GM18858 (cell line): ENCODE measurements at regions not wholly inside any gene's neighbourhood (a gene's known extent, or its start where the extent isn't known, plus 50 kb on each side); places are given as distances from the start of the nearest gene placed in this dataset.
"Not testable (repeated sequence)": the region's sequence is repeated elsewhere in the genome, so short reads cannot be mapped to it uniquely, and the experiment has no call there.

Experiments used
- ATAC-seq: cut with Tn5 transposase; IDR thresholded peaks from one replicate; pipeline ENCODE4 v1.9.1; 2021; ENCODE audit not compliant: unreplicated experiment

DNA sequence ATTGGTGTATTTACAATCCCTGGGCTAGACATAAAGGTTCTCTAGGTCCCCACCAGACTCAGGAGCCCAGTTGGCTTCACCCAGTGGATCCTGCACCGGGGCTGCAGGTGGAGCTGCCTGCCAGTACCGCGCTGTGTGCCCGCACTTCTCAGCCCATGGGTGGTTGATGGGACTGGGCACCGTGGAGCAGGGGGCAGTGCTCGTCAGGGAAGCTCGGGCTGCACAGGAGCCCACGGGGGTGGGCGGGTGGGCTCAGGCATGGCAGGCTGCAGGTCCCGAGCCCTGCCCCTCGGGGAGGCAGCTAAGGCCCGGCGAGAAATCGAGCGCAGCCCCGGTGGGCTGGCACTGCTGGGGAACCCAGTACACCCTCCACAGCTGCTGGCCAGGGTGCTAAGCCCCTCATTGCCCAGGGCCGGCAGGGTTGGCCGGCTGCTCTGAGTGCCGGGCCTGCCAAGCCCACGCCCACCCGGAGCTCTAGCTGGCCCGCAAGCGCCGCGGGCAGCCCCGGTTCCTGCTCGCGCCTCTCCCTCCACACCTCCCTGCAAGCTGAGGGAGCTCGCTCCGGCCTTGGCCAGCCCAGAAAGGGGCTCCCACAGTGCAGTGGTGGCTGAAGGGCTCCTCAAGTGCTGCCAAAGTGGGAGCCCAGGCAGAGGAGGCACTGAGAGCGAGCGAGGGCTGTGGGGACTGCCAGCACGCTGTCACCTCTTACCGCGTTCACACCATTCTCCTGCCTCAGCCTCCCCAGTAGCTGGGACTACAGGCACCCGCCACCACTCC lies 353.5 kb upstream of the HS6ST1 start:
- not testable (repeated sequence) for ATAC-seq

GRCh38 chr2:128679680-128680079 lies 361.0 kb upstream of the HS6ST1 start:
- ATAC-seq, result not testable (repeated sequence)

DNA sequence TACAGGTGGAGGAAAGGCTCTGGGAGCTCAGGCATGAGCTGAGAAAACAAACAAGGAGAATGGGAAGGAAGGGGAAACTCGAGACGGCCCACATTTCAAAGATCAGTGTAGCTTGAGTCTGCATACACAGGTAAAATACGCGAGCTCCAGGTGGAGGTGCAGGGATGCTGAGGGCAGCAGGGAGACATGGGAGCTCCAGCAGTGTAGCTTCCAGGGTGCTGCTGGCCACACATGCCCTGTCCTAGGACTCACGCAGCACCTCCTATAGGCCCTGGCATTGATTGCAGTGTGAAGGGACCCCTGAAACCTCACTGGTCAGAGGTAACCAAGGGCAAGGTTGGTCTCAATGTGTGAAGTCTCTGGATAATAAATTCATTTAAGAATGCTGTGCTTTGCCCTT lies 362.8 kb upstream of the HS6ST1 start:
- ATAC-seq, result no peak

DNA sequence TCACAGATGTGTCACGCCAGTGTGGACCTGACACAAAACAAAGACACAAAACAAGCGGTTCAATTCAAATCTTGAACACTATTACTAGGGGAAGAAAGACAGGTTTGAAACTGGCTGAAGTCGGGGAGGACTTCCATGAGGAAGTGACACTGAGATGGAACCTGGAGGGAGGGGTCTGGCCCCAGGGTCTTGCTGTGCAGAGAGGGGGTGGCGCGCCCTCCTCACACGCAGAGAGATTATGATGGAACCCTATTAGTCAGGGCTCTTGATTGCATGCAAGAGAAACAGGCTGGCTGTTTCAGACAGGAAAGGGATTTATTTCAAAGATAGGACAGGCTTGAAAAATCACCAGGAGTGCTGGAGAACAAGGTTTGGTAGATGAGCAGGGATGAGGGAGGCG lies 363.6 kb upstream of the HS6ST1 start:
- ATAC-seq, result no peak

GRCh38 chr2:128682729-128683284 lies 364.1 kb upstream of the HS6ST1 start:
- no peak for ATAC-seq

- ATAC-seq, result no peak
Observed at GRCh38 chr2:128684523-128684922, 365.9 kb upstream of the HS6ST1 start.

DNA sequence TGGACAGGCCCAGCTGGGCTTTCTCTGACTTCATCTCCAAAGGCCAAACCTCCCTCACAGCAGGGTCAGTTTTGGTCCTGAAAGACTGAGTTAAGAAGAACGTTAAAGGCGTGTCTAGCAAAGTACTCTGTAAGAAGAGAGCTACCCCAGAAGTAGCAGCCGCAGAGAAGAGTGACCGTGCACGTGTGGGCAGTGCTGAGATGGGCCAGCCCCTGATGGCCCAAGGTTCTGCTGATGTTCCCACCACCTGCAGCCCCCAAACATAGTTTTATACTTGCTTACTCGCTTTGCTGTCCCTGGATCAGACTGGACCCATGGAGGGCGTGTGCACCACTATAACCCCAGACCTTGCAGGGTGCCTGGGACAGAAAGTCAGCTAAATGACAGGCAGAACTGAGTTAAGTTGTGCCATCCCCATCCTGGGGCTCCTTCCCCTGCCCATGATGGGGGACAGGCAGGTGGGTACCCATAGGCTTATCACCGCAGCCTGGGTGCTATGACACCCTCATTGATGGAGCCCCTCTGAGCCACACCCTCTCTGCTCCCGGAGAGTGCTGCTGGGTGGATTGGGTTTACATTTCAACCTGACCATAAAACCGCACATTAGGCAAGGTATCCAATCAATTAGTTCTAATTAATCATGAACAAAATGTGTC lies 367.3 kb upstream of the HS6ST1 start:
- no peak for ATAC-seq

GRCh38 chr2:128686497-128686859 lies 367.8 kb upstream of the HS6ST1 start:
- ATAC-seq, result no peak

GRCh38 chr2:128686881-128687555 lies 368.4 kb upstream of the HS6ST1 start:
- ATAC-seq, result no peak

DNA sequence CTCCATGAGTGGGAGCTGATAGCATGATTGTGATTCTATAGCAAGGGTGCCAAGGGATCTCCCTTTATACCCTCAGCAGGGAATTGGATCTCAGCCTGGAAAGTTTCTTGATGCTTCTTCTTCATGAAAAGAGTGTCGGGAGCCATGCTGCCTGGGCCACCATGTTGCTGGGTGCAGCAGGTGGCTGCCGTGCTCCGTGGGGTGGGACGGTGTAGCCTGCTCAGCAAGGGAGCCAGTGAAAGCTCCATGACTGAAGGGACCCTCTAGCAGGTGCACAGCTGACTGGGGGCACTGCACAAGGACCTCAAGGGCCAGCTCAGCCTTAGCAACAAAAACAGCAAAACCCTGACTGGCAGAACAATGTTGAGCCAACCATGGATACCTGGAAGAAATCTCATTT lies 368.9 kb upstream of the HS6ST1 start:
- no peak for ATAC-seq

DNA sequence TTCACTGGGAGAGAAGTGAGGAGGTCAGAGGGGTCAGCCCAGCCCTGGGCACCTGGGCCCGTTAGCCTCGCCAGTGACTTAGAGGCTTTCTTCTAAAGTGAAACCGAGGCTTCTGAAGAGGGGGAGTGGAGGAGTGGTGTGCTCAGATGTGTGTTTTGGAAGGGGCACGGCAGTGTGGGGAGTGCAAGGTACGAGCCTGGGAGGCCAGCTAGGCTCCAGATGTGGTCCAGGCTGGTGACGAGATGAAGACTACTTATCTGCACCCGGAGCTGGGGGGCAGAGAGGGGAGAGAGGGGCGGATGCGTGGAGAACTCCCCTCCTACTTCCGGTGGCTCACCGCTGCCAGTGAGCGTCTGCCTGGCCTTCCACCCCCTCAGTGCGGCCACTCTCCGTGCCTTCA lies 371.3 kb upstream of the HS6ST1 start:
- ATAC-seq, result no peak

GRCh38 chr2:128690431-128690830 lies 371.8 kb upstream of the HS6ST1 start:
- no peak for ATAC-seq

GRCh38 chr2:128690869-128691268 lies 372.2 kb upstream of the HS6ST1 start:
- ATAC-seq, result no peak

DNA sequence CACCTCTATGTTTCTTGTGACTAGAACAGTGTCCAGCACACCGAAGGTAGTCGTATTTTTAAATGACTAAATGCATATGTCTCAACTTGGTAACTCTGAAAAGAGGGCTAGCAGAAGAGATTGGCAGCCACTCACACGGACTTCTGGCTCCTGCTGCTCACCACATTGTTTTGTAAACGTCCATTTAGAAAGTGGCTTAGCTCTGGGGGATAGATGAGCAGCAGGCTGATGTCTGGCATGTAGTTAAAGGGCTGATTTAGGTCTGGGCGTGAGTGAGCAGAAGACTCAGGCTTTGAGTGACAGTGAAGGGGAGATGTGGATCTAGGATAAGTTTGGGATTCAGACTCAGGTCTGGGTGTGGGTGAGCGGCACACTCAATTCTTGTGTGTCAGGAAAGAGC lies 372.9 kb upstream of the HS6ST1 start:
- ATAC-seq, result no peak

- no peak for ATAC-seq
Observed at GRCh38 chr2:128692895-128693742, 374.5 kb upstream of the HS6ST1 start.

GRCh38 chr2:128693743-128694029 lies 375.0 kb upstream of the HS6ST1 start:
- ATAC-seq, result no peak

DNA sequence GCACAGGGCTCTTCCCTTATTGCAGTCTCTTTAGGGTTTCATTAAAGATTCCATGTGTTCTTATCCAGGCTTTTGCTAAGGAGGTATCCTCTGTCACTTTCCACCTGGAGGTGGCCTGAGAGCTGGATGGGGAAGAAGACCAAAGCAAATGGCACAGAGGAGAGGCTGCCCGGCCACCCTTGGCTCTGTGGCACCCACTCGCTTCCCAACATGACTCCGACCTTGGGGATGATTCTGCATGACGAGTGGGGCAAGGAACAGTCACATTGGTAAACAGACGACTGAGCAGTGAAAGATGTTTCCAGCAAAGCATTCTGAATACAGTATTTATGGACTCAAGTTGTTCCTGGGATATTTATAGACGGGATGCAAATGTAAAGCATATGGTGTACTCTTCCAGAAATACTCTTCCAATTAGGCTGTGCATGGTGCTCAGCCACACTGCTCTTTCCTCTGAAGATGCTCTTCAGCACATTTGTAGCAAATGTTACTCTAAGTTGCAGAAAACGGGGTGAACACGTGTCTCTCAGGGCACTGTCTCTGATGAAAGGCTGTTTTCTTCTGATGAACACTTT lies 377.1 kb upstream of the HS6ST1 start:
- no peak for ATAC-seq

DNA sequence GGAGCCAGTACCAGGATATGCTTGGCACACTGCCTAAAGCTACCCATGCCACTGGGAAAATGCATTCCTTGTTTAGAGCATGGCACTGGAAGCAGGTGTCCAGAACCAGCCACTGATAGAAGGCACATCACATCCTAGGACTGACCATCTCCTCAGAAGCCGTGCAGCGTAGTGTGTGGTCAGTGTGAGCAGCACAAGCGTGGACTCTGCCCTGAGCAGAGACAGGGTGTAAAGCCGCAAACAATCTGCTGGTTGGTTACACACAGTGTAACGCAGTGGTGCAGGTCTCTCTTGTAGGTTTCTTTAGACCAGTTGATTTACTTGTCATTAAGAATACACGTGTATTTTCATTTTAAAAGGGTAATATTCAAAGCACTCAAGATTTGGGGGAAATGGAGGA lies 377.8 kb upstream of the HS6ST1 start:
- ATAC-seq, result no peak

DNA sequence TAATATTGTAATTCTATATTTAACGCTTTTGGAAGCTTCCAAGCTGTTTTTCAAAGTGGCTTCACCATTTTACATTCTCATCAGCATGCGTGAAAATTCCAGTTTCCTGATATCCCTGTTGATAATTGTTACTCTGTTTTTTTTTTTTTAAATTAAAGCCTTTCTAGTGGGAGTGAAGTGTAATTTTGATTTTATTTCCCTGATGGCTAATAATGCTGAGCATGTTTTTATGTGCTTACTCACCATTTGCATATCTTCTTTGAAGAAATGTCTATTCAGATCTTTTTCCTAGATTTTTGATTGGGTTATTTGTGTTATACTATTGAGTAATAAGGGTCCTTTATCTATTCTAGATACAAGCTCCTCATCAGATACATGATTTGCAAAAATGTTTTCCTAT lies 382.8 kb upstream of the HS6ST1 start:
- ATAC-seq, result no peak

DNA sequence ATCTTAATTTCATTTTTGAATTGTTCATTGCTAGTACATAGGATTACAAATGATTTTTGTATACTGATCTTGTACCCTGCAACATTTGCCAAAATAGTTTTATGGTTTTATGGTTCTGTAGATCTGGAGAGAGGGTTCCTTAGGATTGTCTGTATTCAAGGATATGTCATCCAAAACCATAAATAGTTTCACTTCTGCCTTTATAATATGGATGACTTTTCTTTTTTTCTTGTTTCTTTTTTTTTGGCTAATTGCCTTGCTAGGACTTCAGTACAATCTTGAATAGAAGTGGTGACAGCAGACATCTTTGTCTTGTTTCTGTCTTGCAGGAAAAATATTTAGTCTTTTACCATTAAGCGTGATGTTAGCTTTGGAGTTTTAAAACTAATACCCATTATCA lies 383.9 kb upstream of the HS6ST1 start:
- no peak for ATAC-seq
